HL-60/S4 (cell line): ENCODE measurements at regions not wholly inside any gene's neighbourhood (a gene's known extent, or its start where the extent isn't known, plus 50 kb on each side); places are given as distances from the start of the nearest gene placed in this dataset.

Experiments used
- in situ Hi-C: fragments of 300-500 bp; cut with MboI; formaldehyde crosslinking; loops from 2 replicates; pipeline ENCODE4 v1.14.3; 2022; ENCODE audit warnings: low sequenced_read_pairs

- in situ Hi-C loops, result no loop called here
Observed at GRCh38 chr12:89909753-89910152, 201.1 kb upstream of the ATP2B1 start.

GRCh38 chr12:89907659-89908058 is 199.0 kb upstream of the ATP2B1 start:
- in situ Hi-C loops, result no loop called here

- in situ Hi-C loops, result no loop called here
Observed at GRCh38 chr12:89906824-89907223, 198.2 kb upstream of the ATP2B1 start.

GRCh38 chr12:89906178-89906577 is 197.5 kb upstream of the ATP2B1 start:
- in situ Hi-C loops, result no loop called here

GRCh38 chr12:89901906-89902642 is 193.4 kb upstream of the ATP2B1 start:
- in situ Hi-C loops, result no loop called here

GRCh38 chr12:89901319-89901718 is 192.7 kb upstream of the ATP2B1 start:
- in situ Hi-C loops, result no loop called here

- in situ Hi-C loops, result no loop called here
Observed at GRCh38 chr12:89899651-89900050, 191.0 kb upstream of the ATP2B1 start.

GRCh38 chr12:89895591-89895990 is 187.0 kb upstream of the ATP2B1 start:
- in situ Hi-C loops, result no loop called here

- in situ Hi-C loops, result no loop called here
Observed at GRCh38 chr12:89895101-89895500, 186.5 kb upstream of the ATP2B1 start.

- in situ Hi-C loops, result no loop called here
Observed at GRCh38 chr12:89893972-89894706, 185.5 kb upstream of the ATP2B1 start.

GRCh38 chr12:89892436-89892835 is 183.8 kb upstream of the ATP2B1 start:
- in situ Hi-C loops, result no loop called here

- in situ Hi-C loops, result no loop called here
Observed at GRCh38 chr12:89891933-89892332, 183.3 kb upstream of the ATP2B1 start.

GRCh38 chr12:89890161-89890560 is 181.5 kb upstream of the ATP2B1 start:
- in situ Hi-C loops, result no loop called here

- in situ Hi-C loops, result no loop called here
Observed at GRCh38 chr12:89889062-89889461, 180.4 kb upstream of the ATP2B1 start.

- in situ Hi-C loops, result no loop called here
Observed at GRCh38 chr12:89884952-89885351, 176.3 kb upstream of the ATP2B1 start.

- in situ Hi-C loops, result no loop called here
Observed at GRCh38 chr12:89884416-89884898, 175.8 kb upstream of the ATP2B1 start.

GRCh38 chr12:89883630-89884389 is 175.2 kb upstream of the ATP2B1 start:
- in situ Hi-C loops, result no loop called here

GRCh38 chr12:89882792-89883191 is 174.2 kb upstream of the ATP2B1 start:
- in situ Hi-C loops, result no loop called here

- in situ Hi-C loops, result no loop called here
Observed at GRCh38 chr12:89882050-89882449, 173.4 kb upstream of the ATP2B1 start.

- in situ Hi-C loops, result no loop called here
Observed at GRCh38 chr12:89880690-89881350, 172.2 kb upstream of the ATP2B1 start.

GRCh38 chr12:89879766-89880165 is 171.1 kb upstream of the ATP2B1 start:
- in situ Hi-C loops, result no loop called here
